Astrocyte of the cerebellum (primary cell): ENCODE measurements at regions not wholly inside any gene's neighbourhood (a gene's known extent, or its start where the extent isn't known, plus 50 kb on each side); places are given as distances from the start of the nearest gene placed in this dataset.

Experiments
- DNase-seq: peaks from one replicate; pipeline ENCODE4 v3.0.0-alpha.2; 2011; ENCODE audit warnings: low read depth
- H3K4me3 ChIP-seq: 2 replicates; pipeline ENCODE4 v1.5.1; 2011; ENCODE audit warnings: mild to moderate bottlenecking, low read depth, low read length, moderate library complexity
- CTCF ChIP-seq: IDR thresholded peaks from 2 replicates; pipeline ENCODE4 v1.5.1; 2012; ENCODE audit warnings: low read length, low read depth, moderate library complexity, mild to moderate bottlenecking; ENCODE audit errors: missing control alignments
- in situ Hi-C: cut with HindIII; loops from 2 replicates; pipeline ENCODE4 v1.10.0; 2017; ENCODE audit warnings: low sequenced_read_pairs

DNA sequence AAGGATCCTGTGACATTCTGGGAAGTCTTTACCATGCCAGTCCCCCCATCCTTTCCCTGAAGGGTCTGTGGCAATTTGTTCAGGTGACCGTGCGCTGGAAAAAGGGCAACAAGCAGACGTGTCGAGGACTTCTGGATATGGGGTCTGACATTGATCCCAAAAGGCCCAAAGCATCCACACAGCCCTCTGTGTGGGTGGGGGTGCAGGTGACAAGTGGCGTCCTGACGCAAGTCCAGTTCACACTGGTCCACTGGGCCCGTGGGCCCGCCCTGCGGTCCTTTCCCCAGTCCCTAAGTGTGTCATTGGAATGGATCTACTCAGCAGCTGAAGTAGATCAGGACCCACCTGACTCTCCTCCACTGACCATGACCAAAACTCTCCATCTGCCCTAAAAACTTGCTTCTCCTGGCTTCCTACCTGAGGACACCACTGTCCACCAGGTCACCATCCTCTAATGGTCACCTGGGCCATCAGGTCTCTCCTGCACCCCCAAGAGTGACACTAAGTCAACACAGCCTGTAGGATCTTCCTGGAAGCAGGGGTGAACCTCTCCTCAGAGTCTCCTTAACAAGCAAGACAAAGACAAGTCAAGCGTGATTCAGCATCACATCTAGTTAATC, 85.6 kb upstream of the SLC66A3 start:
- TF ChIP-seq CTCF = no peak
- no peak for DNase-seq
- in situ Hi-C loops = no loop called here
- no peak overlapping the region for H3K4me3 ChIP-seq

DNA sequence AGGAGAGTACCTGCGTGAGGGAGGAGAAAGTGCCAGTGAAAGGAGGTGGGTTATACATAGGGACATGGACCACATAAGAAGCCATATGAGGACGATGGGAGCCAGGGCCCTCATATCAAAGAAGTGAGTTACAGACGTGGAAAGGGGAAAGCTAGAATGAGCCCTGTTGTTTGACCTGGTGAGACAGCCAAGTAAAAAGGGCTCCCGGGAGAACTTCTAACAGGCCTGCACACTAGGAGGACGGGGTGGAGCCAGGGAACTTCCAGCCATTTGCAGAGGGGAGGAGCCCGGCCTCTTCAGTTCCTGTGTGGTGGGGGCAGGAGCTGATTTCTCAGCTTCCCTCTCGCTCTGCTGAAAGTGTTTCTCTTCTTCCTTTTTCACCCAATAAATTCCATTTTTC, 84.1 kb upstream of the SLC66A3 start:
- H3K4me3 ChIP-seq = no peak overlapping the region
- no peak for TF ChIP-seq CTCF
- DNase-seq = no peak
- in situ Hi-C loops = no loop called here

GRCh38 chr2:11071939-11072338, 83.3 kb upstream of the SLC66A3 start:
- in situ Hi-C loops = no loop called here
- H3K4me3 ChIP-seq = no peak overlapping the region
- TF ChIP-seq CTCF = no peak
- no peak for DNase-seq

- no peak for DNase-seq
- no peak for TF ChIP-seq CTCF
- H3K4me3 ChIP-seq = no peak overlapping the region
- in situ Hi-C loops = no loop called here
These were observed 82.7 kb upstream of the SLC66A3 start for GRCh38 chr2:11072550-11072949.

DNA sequence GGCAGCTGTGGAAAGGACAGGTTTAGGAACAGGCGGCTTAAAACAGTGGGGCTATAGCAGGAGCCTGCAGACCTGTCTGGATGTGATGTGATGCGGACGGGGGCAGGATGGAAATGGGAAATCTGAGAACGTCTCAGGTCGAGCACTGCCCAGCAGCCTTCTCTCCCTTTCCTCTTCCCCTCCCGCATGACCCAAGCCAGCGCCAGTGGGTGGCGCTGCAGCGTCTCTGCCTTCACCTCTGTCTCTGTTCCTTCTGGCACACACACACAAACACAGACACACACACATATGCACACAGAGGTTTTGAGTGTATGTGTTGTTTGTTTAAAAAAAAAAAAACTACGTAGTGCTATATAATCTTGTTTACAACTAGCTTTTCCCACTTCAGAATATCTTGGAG, 82.0 kb upstream of the SLC66A3 start:
- TF ChIP-seq CTCF = peak; percentile 50
- H3K4me3 ChIP-seq = no peak overlapping the region
- DNase-seq = no peak
- in situ Hi-C loops = no loop called here

- no peak for DNase-seq
- in situ Hi-C loops = no loop called here
- H3K4me3 ChIP-seq = no peak overlapping the region
These were observed 81.5 kb upstream of the SLC66A3 start for GRCh38 chr2:11073776-11074175.

More at GRCh38 chr2:11073776-11074175, 81.5 kb upstream of the SLC66A3 start:
- no peak for TF ChIP-seq CTCF
